PC-3 (cell line): ENCODE measurements at regions not wholly inside any gene's neighbourhood (a gene's known extent, or its start where the extent isn't known, plus 50 kb on each side); places are given as distances from the start of the nearest gene placed in this dataset.

Experiments used
- EZH2 ChIP-seq: fragments of 300-600 bp; sonication (generic); IDR thresholded peaks from one replicate; pipeline ENCODE4 v1.6.1; 2017; ENCODE audit warnings: antibody characterized with exemption, mild to moderate bottlenecking, low read length; ENCODE audit not compliant: unreplicated experiment
- EZH2phosphoT487 ChIP-seq: fragments of 300-600 bp; sonication (generic); IDR thresholded peaks from 2 replicates; pipeline ENCODE4 v1.6.1; 2018; ENCODE audit warnings: mild to moderate bottlenecking, antibody characterized with exemption, low read length, borderline replicate concordance
- TF ChIP-seq, protein P1 (sequence below): fragments of 300-600 bp; sonication (generic); conservative IDR thresholded peaks from 2 replicates; pipeline ENCODE4 v1.5.1; 2017; ENCODE audit warnings: antibody characterized with exemption, low read depth, mild to moderate bottlenecking, low read length

DNA sequence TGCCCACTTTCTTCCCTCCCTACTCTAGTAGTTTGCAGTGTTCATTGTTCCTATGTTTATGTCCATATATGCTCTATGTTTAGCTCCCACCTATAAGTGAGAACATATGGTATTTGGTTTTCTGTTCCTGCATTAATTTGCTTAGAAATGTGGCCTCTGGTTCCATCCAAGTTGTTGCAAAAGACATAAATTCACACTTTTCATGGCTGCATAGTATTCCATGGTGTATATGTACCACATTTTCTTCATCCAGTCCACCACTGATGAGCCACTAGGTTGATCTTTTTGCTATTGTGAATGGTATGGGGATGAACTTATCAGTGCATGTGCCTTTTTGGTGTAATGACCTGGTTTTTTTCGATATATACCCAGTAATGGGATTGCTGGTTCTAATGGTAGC, 1089.1 kb downstream of the GRM8 start:
- TF ChIP-seq, protein P1, sequence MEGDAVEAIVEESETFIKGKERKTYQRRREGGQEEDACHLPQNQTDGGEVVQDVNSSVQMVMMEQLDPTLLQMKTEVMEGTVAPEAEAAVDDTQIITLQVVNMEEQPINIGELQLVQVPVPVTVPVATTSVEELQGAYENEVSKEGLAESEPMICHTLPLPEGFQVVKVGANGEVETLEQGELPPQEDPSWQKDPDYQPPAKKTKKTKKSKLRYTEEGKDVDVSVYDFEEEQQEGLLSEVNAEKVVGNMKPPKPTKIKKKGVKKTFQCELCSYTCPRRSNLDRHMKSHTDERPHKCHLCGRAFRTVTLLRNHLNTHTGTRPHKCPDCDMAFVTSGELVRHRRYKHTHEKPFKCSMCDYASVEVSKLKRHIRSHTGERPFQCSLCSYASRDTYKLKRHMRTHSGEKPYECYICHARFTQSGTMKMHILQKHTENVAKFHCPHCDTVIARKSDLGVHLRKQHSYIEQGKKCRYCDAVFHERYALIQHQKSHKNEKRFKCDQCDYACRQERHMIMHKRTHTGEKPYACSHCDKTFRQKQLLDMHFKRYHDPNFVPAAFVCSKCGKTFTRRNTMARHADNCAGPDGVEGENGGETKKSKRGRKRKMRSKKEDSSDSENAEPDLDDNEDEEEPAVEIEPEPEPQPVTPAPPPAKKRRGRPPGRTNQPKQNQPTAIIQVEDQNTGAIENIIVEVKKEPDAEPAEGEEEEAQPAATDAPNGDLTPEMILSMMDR, result no peak
- TF ChIP-seq EZH2phosphoT487 (no peak), EZH2 (no peak)
